ENCODE measurements at regions not wholly inside any gene's neighbourhood (a gene's known extent, or its start where the extent isn't known, plus 50 kb on each side); places are given as distances from the start of the nearest gene placed in this dataset.

GRCh38 chr2:8036366-8036765 is 645.5 kb upstream of the ID2 start:
- intact Hi-C loops (cut with micrococcal nuclease) = no loop called here
- H3K9me3 ChIP-seq (replicated peaks in 1 of 2; ENCODE audit: control insufficient read depth in 1 of 2, insufficient read depth in 1 of 2, low read length in 2 of 2) = no peaks in the 10 kb centered on the region
- WGBS (ENCODE audit: insufficient coverage) = 100% methylated on average over 2 of the region's 2 CpGs
- no peak overlapping the region for H3K9ac ChIP-seq (ENCODE audit: insufficient read depth, low read length, poor library complexity, severe bottlenecking)
- H4K20me1 ChIP-seq (ENCODE audit: insufficient read depth, low read length) = no peaks in the 10 kb centered on the region
- H2AFZ ChIP-seq (ENCODE audit: insufficient read depth, low read depth, low read length, poor library complexity, severe bottlenecking) = no peak overlapping the region
- H3K4me3 Mint-ChIP-seq = no peak overlapping the region
- H3K36me3 Mint-ChIP-seq = no peaks in the 10 kb centered on the region
- H3K36me3 ChIP-seq (replicated peaks in 1 of 2; ENCODE audit: control insufficient read depth in 1 of 2, insufficient read depth in 2 of 2, low read length in 2 of 2) = no peaks in the 10 kb centered on the region
- no peak overlapping the region for H3K27ac ChIP-seq (ENCODE audit: low read depth in 1 of 2, low read length in 2 of 2)
- no peaks in the 10 kb centered on the region for H3K27me3 ChIP-seq (ENCODE audit: control insufficient read depth in 2 of 2, insufficient read depth in 2 of 2, low read length in 2 of 2)
- no peak overlapping the region for H3K4me2 ChIP-seq (replicated peaks; ENCODE audit: extremely low read depth, low read length, poor library complexity, severe bottlenecking)
- no peaks in the 10 kb centered on the region for H3K79me2 ChIP-seq (ENCODE audit: insufficient read depth, low read length)
- peaks cover 0 to 5% of the 10 kb centered on the region in 2 donors for H3K4me1 ChIP-seq (ENCODE audit: control insufficient read depth in 1 of 2, insufficient read depth in 2 of 2, low read length in 2 of 2)
- H3K27me3 Mint-ChIP-seq (ENCODE audit: low read depth in 3 of 3) = peaks cover 0 to 2% (median 0%) of the 10 kb centered on the region in 3 donors
- H3K4me3 ChIP-seq (replicated peaks in 1 of 3; ENCODE audit: low read depth in 2 of 3, low read length in 3 of 3) = no peak overlapping the region
- no peak for TF ChIP-seq CTCF (IDR thresholded peaks at IDR 0.05)
- H3K4me1 Mint-ChIP-seq = peaks cover 5% of the 10 kb centered on the region
- H3K27ac Mint-ChIP-seq = no peak overlapping the region
- H3K9me3 Mint-ChIP-seq = peaks cover 0 to 5% (median 2%) of the 10 kb centered on the region in 7 donors
- no peak for DNase-seq

- Histone ChIP-seq H3K9me3 (replicated peaks in 1 of 2; ENCODE audit: control insufficient read depth in 1 of 2, insufficient read depth in 1 of 2, low read length in 2 of 2) (peaks cover 0 to 9% of the 10 kb centered on the region in 2 donors), H3K27ac (ENCODE audit: low read depth in 1 of 2, low read length in 2 of 2) (no peak overlapping the region), H2AFZ (ENCODE audit: insufficient read depth, low read depth, low read length, poor library complexity, severe bottlenecking) (no peak overlapping the region), H3K79me2 (ENCODE audit: insufficient read depth, low read length) (no peaks in the 10 kb centered on the region), H3K4me1 (ENCODE audit: control insufficient read depth in 1 of 2, insufficient read depth in 2 of 2, low read length in 2 of 2) (peaks cover 0 to 5% of the 10 kb centered on the region in 2 donors), H3K27me3 (ENCODE audit: control insufficient read depth in 2 of 2, insufficient read depth in 2 of 2, low read length in 2 of 2) (no peaks in the 10 kb centered on the region), H3K4me3 (replicated peaks in 1 of 3; ENCODE audit: low read depth in 2 of 3, low read length in 3 of 3) (no peak overlapping the region), H4K20me1 (ENCODE audit: insufficient read depth, low read length) (no peaks in the 10 kb centered on the region), H3K36me3 (replicated peaks in 1 of 2; ENCODE audit: control insufficient read depth in 1 of 2, insufficient read depth in 2 of 2, low read length in 2 of 2) (no peaks in the 10 kb centered on the region), H3K4me2 (replicated peaks; ENCODE audit: extremely low read depth, low read length, poor library complexity, severe bottlenecking) (no peak overlapping the region), H3K9ac (ENCODE audit: insufficient read depth, low read length, poor library complexity, severe bottlenecking) (no peak overlapping the region)
- intact Hi-C loops (cut with micrococcal nuclease) = no loop called here
- no peak for TF ChIP-seq CTCF (IDR thresholded peaks at IDR 0.05)
- peaks cover 7 to 16% (median 10%) of the 10 kb centered on the region in 7 donors for H3K9me3 Mint-ChIP-seq
- no peak overlapping the region for H3K4me3 Mint-ChIP-seq
- peaks cover 2% of the 10 kb centered on the region in 2 donors for H3K36me3 Mint-ChIP-seq
- H3K4me1 Mint-ChIP-seq = peaks cover 5% of the 10 kb centered on the region
- H3K27me3 Mint-ChIP-seq (ENCODE audit: low read depth in 3 of 3) = peaks cover 0 to 3% (median 0%) of the 10 kb centered on the region in 3 donors
- WGBS (ENCODE audit: insufficient coverage) = no CpG with 5 or more reads among the region's 2 CpGs
- H3K27ac Mint-ChIP-seq = no peak overlapping the region
- DNase-seq = no peak
These were observed 642.1 kb upstream of the ID2 start for GRCh38 chr2:8039732-8040131.

All from CD14-positive monocyte (primary cell).